Spleen (tissue), 7 donors: ENCODE measurements at regions not wholly inside any gene's neighbourhood (a gene's known extent, or its start where the extent isn't known, plus 50 kb on each side); places are given as distances from the start of the nearest gene placed in this dataset.

Experiments used
- POLR2AphosphoS5 ChIP-seq, 3 donors: sonication (generic); formaldehyde crosslinking; IDR thresholded peaks; one replicate each; pipeline ENCODE4 v1.5.1; 2017; ENCODE audit warnings: antibody characterized with exemption in 3 of 3
- TF ChIP-seq, protein P1 (sequence below), 11 experiments: fragments of 200-600 bp in 7 of 11; fragments of 450-650 bp in 4 of 11; sonication (generic) in 4 of 11; IDR thresholded peaks in 8 of 11; conservative IDR thresholded peaks in 3 of 11; 1 replicate in 7 of 11; 2 replicates in 4 of 11; pipeline versions ENCODE4 v1.4.0 to v1.8.0; 2016 to 2021; ENCODE audit warnings: antibody characterized with exemption in 11 of 11, inconsistent platforms in 4 of 11, mild to moderate bottlenecking in 1 of 11
- donor health status: DM: no; HTN: no; CAD: no; lungs with moderate emphysema.
- donor health status: DM: no; HTN: no; CAD: no.
- donor health status: DM: no; HTN: no; CAD: no.

DNA sequence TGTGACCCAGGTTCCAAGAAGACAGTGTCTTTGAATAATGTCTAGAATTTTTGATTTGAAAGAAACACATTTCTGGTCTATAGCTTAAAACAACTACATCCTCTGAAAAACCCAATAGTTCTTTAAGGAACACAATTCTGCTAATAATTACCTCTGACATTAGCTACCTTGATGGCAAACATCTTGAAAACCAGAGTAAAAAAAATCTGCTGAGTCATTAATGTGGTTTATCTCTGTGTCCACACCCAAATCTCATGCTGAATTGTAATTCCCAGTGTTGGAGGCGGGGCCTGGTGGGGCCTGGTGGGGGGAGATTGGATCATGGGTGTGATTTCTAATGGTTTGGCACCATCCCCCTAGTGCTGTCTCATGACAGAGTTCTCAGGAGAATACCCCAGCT is 1233.8 kb downstream of the NLGN4X start:
- TF ChIP-seq POLR2AphosphoS5 (IDR thresholded peaks at IDR 0.05), result no peak
- TF ChIP-seq, protein P1, sequence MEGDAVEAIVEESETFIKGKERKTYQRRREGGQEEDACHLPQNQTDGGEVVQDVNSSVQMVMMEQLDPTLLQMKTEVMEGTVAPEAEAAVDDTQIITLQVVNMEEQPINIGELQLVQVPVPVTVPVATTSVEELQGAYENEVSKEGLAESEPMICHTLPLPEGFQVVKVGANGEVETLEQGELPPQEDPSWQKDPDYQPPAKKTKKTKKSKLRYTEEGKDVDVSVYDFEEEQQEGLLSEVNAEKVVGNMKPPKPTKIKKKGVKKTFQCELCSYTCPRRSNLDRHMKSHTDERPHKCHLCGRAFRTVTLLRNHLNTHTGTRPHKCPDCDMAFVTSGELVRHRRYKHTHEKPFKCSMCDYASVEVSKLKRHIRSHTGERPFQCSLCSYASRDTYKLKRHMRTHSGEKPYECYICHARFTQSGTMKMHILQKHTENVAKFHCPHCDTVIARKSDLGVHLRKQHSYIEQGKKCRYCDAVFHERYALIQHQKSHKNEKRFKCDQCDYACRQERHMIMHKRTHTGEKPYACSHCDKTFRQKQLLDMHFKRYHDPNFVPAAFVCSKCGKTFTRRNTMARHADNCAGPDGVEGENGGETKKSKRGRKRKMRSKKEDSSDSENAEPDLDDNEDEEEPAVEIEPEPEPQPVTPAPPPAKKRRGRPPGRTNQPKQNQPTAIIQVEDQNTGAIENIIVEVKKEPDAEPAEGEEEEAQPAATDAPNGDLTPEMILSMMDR (IDR thresholded peaks at IDR 0.05 in 8 of 11, conservative IDR thresholded peaks at IDR 0.05 in 3 of 11), result no peak
